ENCODE measurements at regions not wholly inside any gene's neighbourhood (a gene's known extent, or its start where the extent isn't known, plus 50 kb on each side); places are given as distances from the start of the nearest gene placed in this dataset.
"Not testable (repeated sequence)": the region's sequence is repeated elsewhere in the genome, so short reads cannot be mapped to it uniquely, and the experiment has no call there.

DNA sequence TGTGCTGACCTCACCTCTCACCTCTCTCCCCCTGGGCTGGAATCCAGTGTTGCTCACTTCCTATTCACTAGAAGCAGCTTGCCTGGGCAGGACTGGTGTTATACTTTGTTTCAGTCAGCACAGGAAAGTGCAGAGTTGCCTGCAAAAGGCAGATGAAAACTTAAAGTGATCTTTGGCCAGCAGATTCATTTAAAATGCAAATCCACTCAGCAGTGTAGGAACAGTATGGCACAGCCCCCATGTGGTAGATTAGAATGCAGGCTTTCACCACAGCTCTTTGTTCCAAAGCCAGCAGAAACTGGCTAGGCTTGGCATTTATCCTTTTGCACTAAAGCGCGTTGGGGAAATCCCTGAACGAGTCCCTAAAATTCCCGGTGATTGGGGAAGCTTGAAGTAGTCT, 301.2 kb downstream of the OR4C45 start:
- no peaks in the 10 kb centered on the region for H3K4me1 ChIP-seq
- H3K4me3 ChIP-seq: no peak overlapping the region
- H3K27me3 ChIP-seq: no peaks in the 10 kb centered on the region
- DNase-seq: no peak
- intact Hi-C loops (cut with DNase I; ENCODE audit: low total_unique reads): no loop called here
- no peaks in the 10 kb centered on the region for H3K36me3 ChIP-seq
- H3K27ac ChIP-seq: no peak overlapping the region
- TF ChIP-seq CTCF (IDR thresholded peaks at IDR 0.05): no peak
- H3K9me3 ChIP-seq: peaks cover 0 to 17% (median 8%) of the 10 kb centered on the region in 3 donors

DNA sequence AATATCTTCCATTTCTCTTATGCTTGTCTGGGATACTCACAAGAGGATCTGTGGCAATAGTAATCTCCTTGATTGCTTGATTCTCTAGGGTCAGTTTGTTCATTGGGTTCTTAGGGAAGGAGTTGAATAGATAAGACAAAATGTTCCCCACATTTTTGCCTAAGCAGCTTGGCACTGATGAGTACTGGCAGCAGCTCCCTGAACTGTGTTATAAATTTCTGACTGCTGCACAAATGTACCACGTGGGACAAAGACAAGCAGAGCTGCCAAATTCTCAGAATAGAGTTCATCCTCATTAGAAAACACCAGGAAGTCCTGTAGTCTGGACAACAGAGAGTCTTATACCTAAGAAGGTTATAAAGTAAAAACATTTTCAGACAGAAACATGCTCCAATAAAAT, 304.8 kb downstream of the OR4C45 start:
- H3K4me1 ChIP-seq; H3K36me3 ChIP-seq; H3K4me3 ChIP-seq; DNase-seq; intact Hi-C loops (cut with DNase I; ENCODE audit: low total_unique reads); H3K27ac ChIP-seq; H3K27me3 ChIP-seq; H3K9me3 ChIP-seq: not testable (repeated sequence)

DNA sequence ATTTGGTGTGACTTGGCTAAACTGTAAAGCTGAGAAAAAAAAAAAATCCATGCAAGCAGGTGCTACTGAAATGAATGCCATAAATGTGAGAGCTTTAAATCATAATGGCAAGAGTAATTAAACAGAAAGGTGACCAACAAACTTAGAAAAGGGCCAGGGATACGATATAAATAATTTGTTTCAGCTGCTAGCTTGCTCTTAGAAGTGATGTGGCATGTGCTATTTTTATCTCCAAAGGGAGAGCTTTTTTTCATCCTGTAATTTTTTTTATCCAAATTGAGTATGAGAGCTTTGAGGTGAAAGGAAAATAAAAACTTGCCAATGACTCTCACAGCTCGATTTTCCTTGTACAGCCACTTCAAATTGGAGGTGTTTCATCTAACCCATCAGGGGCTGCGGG, 315.3 kb downstream of the OR4C45 start:
- H3K4me3 ChIP-seq; H3K4me1 ChIP-seq; H3K27me3 ChIP-seq; DNase-seq; intact Hi-C loops (cut with DNase I; ENCODE audit: low total_unique reads); H3K9me3 ChIP-seq; H3K27ac ChIP-seq; H3K36me3 ChIP-seq: not testable (repeated sequence)

- no peaks in the 10 kb centered on the region for H3K4me1 ChIP-seq
- peaks cover 0 to 91% (median 44%) of the 10 kb centered on the region in 3 donors for H3K9me3 ChIP-seq
- H3K36me3 ChIP-seq: no peaks in the 10 kb centered on the region
- no peak overlapping the region for H3K4me3 ChIP-seq
- DNase-seq: no peak
- intact Hi-C loops (cut with DNase I; ENCODE audit: low total_unique reads): no loop called here
- H3K27me3 ChIP-seq: no peaks in the 10 kb centered on the region
- TF ChIP-seq CTCF (IDR thresholded peaks at IDR 0.05): no peak
- no peak overlapping the region for H3K27ac ChIP-seq
Measured at GRCh38 chr11:50379484-50379883, 346.8 kb downstream of the OR4C45 start.

- no peak overlapping the region for H3K27ac ChIP-seq
- peaks cover 0 to 7% (median 0%) of the 10 kb centered on the region in 3 donors for H3K36me3 ChIP-seq
- TF ChIP-seq CTCF (IDR thresholded peaks at IDR 0.05): no peak
- no peak for DNase-seq
- H3K27me3 ChIP-seq: no peaks in the 10 kb centered on the region
- H3K4me1 ChIP-seq: no peaks in the 10 kb centered on the region
- intact Hi-C loops (cut with DNase I; ENCODE audit: low total_unique reads): no loop called here
- H3K4me3 ChIP-seq: no peak overlapping the region
- peaks cover 3 to 78% (median 55%) of the 10 kb centered on the region in 3 donors for H3K9me3 ChIP-seq
Measured at GRCh38 chr11:50394017-50394416, 361.3 kb downstream of the OR4C45 start.

- Histone ChIP-seq H3K27me3 (no peaks in the 10 kb centered on the region), H3K9me3 (peaks cover 0 to 14% (median 7%) of the 10 kb centered on the region in 3 donors), H3K4me3 (no peak overlapping the region), H3K4me1 (no peaks in the 10 kb centered on the region), H3K36me3 (no peaks in the 10 kb centered on the region), H3K27ac (no peak overlapping the region)
- intact Hi-C loops (cut with DNase I; ENCODE audit: low total_unique reads): no loop called here
- TF ChIP-seq CTCF (IDR thresholded peaks at IDR 0.05): no peak
- DNase-seq: no peak
Measured at GRCh38 chr11:50412832-50413231, 380.2 kb downstream of the OR4C45 start.

- Histone ChIP-seq H3K27ac (no peak overlapping the region), H3K27me3 (no peaks in the 10 kb centered on the region), H3K36me3 (no peaks in the 10 kb centered on the region), H3K4me3 (no peak overlapping the region), H3K4me1 (no peaks in the 10 kb centered on the region), H3K9me3 (no peaks in the 10 kb centered on the region)
- no peak for TF ChIP-seq CTCF (IDR thresholded peaks at IDR 0.05)
- intact Hi-C loops (cut with DNase I; ENCODE audit: low total_unique reads): no loop called here
- no peak for DNase-seq
Measured at GRCh38 chr11:50423208-50423607, 390.5 kb downstream of the OR4C45 start.

All from tibial artery (tissue), 4 donors.